ENCODE measurements at regions not wholly inside any gene's neighbourhood (a gene's known extent, or its start where the extent isn't known, plus 50 kb on each side); places are given as distances from the start of the nearest gene placed in this dataset.
"Not testable (repeated sequence)": the region's sequence is repeated elsewhere in the genome, so short reads cannot be mapped to it uniquely, and the experiment has no call there.

DNA sequence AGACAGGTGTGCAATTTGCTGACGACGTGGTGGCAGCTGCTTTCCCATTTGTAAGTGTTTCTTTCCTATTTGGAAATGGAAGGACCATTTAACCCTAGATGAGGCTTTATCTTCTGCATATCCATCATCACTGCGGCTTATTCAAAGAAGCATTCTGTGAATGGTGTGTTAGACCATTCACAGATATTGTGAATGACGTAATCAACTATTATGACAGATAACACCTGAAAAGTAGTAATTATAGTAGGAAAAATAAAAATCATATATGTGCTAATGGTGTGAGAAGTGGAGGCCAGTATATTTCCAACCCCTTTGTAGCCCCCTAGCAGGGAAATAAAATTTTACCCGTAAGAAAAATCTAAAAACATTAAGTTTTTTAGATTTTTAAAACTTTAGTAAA, 424.5 kb upstream of the CRIM1 start:
- no peak for DNase-seq

DNA sequence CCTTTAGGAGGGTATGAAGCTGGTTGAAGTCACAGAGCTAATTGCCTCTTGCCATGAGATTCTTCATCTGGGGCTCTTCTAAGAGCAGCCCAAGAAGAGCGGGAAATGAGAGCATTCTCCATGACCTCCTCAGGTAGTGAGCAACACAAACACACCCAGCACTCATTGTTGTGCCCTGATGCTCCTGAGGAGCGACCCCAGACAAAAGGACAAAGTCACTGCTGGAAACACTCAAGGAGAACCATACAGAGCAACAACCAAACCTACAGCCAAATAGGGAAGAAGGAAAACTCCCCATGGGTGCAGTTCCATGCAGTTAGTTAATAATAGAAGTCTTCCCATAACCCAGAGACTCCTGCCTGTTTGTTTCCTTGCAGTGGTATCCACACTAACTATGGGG, 426.0 kb upstream of the CRIM1 start:
- DNase-seq: no peak

DNA sequence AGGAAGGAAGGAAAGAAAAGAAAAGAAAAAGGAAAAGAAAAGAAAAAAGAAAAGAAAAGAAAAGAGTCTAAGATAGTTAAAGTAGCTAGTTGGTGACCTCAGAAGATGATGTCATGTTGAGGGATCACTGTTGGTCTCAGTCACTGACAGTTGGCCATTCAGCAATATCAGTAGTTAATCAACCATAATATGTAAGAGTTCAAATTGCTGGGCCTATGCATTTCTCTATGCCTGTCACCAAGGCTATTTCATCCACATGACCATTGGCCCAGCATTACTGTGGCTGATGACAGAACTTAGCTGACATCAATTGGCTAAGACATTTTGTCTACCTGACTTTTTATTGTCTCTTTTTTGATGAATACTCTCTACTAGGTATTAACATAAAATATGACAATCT, 435.5 kb upstream of the CRIM1 start:
- DNase-seq: no peak

DNA sequence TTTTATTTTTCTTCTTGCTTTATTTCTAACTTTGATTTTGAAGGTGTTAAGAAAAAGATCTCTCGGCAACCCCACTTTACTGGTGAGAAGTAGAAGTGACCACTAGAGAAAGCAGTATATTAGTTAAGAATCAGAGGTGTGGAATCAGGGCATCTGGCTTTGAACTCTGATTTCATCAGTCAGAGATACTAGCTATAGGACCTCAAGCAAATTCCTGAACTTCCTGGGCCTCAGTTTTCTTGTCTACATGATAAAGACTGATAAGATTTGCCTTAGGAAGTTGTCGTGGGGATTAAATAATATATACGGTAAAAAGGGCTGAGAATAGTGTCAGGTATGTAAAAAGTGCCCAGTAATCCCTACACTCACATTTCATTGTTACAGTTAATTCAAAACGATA, 440.3 kb upstream of the CRIM1 start:
- DNase-seq: no peak

DNA sequence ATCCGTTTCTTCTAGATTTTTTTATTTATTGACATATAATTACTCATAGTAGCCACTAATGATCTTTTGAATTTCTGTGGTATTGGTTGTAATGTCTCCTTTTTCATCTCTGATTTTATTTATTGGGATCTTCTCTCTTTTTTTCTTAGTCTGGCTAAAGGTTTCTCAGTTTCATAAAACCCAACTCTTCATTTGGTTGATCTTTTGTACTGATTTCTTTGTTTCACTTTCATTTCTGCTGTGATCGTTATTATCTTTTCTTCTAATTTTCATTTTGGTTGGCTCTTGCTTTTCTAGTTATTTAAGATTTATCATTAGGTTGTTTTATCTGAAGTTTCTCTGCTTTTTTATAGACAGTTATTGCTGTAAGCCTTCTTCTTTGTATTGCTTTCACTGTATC, 463.6 kb upstream of the CRIM1 start:
- no peak for DNase-seq

DNA sequence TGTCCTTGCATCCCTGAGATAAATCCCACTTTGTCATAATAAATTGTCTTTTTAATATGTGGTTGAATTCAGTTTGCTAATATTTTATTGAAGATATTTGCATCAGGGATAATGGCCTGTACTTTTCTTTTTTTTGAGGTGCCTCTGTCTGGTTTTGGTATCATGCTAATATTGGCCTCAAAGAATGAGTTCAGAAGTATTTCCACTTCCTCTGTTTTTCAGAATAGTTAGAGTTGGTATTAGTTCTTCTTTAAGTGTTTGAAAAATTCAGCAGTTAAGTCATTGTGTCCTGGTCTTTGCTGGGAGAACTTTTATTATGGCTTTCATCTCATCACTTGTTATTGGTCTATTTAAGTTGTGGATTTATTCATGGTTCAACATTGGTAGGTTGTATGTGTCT, 464.1 kb upstream of the CRIM1 start:
- DNase-seq: no peak

DNA sequence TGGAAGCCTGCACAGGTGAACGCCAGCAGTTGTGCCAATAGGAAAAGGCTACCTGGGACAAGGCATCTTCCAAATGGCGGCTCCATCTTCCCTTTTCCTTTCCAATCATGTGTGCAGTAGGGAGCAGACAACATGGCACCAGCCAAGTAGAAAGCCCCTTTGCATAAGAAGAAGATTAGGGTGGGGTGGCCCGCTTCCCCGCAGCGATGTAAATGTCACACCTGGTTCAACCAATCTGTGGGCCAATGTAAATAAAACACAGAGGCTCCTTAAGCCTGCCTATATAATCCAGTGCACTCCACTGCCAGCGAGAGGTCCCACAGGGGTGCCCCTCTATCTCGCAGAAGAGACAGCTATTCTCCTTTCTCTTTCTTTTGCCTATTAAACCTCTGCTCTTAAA, 468.4 kb upstream of the CRIM1 start:
- DNase-seq: no peak

DNA sequence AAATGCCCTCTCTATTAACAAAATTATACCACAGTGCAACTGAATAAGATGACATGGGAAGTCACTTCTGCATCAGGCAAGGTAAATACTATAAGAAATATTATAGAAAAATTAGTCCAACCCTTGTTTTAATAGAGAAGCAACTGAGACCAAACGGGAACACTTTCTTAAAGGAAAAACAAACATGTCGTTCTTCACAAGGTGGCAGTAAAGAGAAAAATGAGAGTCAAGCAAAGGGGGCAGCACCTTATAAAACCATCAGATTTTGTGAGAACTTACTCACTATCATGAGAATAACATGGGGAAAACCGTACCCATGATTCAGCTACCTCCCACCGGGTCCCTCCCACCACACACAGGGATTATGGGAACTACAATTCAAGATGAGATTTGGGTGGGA, 481.7 kb upstream of the CRIM1 start:
- no peak for DNase-seq

DNA sequence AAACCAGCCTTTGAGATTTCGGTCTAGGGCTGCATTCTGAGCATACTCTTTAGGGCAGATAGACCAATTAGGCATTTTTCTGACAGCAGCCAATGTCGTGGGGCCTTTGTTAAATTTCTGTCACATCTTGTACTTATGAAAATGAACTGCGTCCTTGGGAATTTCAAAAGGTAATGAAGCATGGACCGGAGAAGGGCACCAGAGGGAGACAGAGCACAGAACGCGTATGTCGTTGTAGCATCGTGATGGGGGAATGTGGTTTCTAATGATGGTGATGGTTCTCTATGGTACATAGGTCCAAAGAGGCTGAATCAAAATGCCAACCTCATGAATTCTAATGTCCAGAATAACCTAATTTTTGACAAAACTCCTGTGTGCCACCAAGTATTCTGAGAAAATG, 483.9 kb upstream of the CRIM1 start:
- DNase-seq: no peak

DNA sequence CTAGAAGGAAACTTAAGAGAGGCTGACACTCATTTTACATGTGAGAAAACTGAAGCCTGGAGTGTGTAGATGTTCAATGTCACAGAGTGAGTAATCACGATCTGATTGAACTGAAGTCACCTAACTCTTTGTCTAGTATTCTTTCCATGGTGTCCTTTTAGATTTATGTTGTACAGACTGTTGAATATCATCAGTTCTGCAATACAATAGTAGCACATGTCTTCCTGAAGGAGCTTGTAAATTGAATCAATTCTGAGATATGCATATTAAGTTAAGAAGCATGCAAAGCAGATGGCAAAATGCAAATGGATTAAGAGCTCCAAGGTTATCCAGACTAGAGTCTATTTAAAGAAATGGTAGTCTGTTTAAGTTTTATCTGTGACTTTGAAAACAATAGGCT, 484.9 kb upstream of the CRIM1 start:
- DNase-seq: no peak

DNA sequence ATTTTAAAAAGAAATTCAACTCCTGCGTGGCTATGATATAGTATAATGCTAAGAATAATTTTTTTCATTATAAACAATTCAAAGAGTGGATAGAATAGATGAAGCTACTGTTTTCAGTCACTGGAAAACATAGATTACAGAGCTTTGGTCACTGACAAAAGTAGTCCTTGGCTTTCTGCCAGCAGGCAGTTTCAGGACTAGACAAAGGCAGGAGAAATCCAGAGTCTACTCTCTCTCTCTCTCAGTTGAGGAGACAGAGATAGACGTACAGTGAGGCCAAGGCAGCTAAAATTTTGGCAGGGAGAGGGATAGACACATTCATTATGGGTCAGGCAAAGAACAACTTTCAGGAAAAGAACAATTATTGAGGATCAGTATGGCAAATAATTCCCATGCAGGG, 491.4 kb upstream of the CRIM1 start:
- no peak for DNase-seq

DNA sequence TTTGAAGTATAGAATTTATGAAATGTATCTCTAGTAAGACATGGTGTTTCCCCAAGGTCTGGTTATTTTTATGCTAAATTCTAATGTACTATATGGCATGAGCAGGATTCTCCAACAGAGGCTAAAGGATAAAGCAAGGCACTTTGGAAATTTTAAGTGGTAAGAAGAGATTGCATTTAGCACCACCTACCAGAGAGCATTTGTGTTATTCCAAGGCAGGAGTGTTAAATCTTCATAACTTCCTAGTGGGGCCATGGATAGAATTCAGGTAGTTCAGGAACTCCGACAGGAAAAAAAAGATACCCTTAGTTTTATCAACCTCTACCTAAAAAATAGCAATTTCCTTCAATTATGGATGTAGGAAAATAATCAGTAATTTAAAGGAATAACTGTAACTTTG, 497.4 kb upstream of the CRIM1 start:
- DNase-seq: no peak

DNA sequence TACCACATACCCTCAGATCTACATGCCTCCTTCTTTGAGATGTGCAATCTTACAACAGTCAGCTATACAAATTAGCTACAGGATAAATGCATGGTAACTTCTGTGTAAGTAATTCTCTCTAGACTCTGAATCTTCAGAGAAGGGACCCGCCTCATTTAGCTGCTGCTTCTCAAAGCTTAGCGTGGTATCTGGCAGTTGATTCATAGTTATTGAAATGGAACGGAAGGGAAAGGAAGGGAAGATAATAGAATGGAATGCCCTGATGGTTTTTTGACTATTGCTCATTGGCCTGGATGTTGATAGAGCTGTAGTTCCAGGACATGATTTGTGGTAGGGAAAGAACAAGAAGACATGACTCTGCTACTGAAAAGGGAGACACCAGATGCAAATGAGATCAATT, 498.1 kb upstream of the CRIM1 start:
- DNase-seq: no peak

DNA sequence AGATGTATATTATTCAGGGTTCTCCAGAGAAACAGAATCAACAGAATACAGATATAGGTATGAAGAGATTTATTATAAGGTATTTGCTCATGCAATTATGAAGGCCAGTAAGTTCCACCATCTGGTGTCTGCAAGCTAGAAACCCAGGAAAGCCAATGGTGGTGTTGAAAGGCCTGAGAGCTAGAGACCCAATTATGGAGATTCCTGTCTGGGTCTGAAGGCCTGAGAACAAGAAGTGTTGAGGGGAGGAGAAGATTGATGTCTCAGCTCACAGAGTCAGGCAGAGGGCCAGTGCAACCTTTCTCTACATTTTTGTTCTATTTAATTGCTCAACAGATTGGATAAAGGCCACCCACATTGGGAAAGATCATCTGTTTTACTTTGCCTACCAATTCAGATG, 524.2 kb upstream of the CRIM1 start:
- no peak for DNase-seq

DNA sequence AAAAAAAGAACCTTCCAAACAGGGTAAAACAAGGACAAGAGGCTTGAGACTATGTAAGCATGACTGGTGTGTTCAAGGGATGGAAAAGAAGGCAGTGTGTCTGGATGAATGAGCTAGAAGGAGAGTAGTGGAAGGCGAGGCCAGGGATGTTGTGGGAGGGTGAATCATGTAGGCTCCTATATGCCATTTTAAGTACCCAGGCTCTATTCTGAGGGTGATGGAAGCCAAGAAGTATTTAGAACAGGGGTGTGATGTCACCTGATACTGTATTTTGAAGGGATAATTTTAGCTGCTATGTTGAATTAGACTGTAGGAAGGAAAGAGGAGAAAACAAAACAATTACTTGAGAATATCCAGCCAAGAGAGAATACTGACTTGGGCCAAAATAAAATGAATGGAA, 524.7 kb upstream of the CRIM1 start:
- no peak for DNase-seq

DNA sequence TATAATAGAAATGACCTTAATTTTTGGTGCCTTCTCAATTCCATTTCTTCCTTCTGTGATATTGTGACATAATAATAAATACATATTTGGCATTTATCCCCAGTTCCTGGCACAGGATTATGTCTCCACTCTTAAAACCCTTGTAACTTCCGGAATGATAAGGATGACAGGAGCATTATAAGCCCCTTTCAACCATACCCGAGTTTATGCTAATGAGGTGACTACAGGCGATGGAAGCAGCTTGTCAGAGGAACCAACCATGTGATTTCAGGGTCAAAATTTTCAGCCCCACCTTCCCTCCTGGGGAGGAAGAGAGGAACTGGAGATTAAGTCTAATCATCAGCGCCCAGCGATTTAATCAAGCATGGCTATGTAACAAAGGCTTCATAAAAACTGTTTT, 528.5 kb upstream of the CRIM1 start:
- DNase-seq: no peak

DNA sequence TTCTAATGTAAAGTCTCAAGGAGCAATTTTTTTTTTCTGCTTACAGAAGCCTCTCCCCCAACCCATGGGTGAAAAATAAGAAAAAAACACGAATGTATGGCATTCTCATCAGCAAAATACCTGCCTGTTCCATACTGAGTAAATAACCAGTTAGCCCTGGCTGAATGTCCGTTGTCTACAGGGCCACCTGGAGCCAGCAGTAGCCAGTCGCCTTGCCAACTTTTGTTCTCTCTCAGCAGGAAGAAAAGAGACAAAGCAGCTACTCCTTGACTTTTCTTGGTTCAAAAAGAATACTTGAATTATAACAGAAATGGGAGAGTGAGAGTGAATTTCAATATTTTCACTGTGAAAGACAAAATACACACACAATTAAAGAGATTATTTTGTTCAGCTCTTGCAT, 532.9 kb upstream of the CRIM1 start:
- DNase-seq: no peak

DNA sequence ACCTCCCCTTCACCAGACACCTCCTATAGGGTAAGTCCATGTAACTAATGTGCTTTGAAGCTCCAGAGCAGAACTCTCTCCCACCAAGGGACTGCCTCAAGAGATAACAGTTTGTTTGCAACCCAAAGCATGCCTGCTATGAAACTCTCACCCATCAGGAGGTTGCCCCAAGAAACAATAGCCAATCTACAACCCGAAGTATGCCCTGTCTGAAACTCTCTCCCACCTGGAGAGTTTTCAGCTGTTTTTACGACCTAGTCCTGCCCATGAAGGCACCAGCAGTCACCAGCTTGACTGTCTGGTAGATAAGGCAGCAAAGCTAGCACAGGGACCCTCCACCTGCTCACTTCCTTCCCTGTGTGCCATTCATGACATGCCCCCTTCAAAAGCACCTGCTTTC, 533.9 kb upstream of the CRIM1 start:
- DNase-seq: no peak

DNA sequence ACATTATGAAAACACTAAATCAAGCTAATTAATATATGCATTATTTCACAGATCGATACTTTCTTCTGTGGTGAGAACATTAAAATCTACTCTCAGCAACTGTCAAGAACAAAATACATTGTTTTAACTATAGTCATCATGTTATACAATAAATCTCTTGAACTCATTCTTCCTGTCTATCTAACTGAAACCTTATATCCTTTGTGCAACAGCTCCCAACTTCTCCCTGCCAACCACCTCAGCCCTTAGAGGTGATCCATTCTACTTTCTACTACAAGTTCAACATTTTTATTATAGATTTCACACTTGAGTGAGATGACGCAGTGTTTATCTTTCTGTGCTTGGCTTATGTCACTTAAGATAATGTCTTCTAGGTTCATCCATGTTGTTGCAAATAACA, 535.2 kb upstream of the CRIM1 start:
- DNase-seq: no peak

DNA sequence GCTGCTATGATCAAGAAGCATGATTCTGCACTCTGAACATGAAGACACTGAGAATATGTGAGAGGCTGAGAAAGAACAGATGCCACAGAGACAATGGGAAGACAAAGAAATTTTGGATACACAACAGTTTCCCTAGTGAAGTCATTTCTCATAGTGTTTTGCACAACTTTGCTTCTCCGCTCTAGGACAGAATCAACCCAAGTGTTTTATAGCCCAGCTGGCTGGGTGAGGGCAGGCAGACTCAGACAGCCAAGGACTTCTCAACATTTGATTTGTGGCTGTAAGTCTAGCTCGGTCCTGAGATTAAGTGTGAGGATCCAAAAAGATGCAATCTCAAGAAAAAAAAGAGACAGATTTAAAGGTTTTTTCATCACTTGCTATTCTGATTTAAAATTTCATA, 536.5 kb upstream of the CRIM1 start:
- DNase-seq: no peak

DNA sequence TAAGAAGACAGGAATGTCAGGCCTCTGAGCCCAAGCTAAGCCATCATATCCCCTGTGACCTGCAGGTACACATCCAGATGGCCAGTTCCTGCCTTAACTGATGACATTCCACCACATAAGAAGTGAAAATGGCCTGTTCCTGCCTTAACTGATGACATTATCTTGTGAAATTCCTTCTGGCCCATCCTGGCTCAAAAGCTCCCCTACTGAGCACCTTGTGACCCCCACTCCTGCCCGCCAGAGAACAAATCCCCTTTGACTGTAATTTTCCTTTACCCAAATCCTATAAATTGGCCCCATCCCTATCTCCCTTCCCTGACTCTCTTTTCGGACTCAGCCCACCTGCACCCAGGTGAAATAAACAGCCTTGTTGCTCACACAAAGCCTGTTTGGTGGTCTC, 537.2 kb upstream of the CRIM1 start:
- DNase-seq: not testable (repeated sequence)

DNA sequence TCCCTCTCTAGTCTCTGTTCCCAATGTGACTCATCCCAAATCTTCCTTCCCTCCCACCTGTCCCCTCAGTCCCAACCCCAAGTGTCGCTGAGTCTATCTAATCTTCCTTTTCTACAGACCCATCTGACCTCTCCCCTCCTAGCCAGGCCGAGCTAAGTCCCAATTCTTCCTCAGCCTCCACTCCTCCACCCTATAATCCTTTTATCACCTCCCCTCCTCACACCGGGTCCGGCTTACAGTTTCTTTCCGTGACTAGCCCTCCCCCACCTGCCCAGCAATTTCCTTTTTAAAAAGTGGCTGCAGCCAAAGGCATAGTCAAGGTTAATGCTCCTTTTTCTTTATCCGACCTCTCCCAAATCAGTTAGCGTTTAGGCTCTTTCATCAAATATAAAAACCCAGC, 541.0 kb upstream of the CRIM1 start:
- not testable (repeated sequence) for DNase-seq

DNA sequence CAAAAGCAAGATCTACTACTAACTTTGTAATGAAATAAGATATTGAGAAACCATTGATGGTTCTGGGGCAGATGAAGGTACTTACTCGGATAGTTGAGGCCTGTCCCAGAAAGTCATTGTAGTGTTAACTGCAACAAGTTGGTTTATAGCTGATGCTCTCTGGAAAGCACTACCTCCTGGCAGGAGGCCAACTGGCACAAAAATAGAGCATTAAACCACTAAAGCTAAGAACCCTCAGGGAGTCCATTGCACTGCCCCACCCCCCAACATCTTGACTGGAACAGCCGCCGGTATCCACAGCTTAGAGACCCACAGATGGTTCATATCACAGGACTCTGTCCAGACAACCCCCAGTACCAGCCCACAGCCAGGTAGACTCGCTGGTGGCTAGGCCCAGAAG, 552.5 kb upstream of the CRIM1 start:
- DNase-seq: no peak

DNA sequence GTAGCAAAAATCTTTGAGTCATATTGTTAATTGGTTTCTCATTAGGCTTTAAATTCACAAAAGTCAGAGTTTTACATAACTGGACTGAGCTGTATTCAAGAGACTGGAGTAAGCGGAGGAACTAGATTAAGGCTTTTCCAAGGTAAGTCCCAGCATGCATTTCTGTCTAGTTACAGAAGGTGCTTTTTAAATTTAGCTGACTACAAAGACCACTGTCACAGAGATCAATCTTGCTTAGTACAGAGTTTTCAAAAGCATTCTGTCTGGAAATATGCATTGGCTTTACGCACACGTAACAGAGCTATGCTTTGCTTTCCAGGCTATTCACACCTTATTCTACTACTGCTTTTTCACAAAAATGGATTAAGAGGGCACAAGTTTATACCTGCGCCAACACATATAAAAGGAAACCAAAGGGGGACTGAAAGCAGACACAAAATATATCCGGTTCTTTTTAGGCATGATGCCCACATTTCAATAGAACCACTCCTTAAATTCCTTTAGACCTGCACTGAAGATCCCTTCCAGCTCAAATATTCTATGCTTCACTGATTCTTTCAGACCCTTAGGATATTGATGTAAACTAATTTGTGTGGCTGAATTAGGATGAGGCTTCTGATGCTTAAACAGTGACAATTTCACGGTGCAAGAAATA, 560.7 kb upstream of the CRIM1 start:
- no peak for DNase-seq

DNA sequence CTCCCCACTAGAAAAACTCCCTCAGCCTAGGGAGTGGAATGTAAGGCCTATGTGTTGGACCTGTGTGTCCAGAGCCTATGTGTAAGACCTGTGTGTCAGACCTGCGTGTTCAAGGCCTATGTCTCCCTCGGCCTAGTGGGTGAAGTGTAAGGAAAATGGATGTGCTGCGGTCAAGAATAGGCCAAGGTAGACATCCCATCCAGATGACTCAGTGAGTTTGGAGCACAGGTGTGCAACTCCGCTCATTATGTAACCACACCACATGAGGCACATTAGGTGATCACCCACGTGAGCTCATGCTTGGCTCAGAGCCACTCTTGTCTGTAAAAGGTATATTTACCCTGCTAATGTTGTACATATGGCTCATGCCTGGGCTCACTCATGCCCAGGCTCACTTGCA, 565.3 kb upstream of the CRIM1 start:
- no peak for DNase-seq

DNA sequence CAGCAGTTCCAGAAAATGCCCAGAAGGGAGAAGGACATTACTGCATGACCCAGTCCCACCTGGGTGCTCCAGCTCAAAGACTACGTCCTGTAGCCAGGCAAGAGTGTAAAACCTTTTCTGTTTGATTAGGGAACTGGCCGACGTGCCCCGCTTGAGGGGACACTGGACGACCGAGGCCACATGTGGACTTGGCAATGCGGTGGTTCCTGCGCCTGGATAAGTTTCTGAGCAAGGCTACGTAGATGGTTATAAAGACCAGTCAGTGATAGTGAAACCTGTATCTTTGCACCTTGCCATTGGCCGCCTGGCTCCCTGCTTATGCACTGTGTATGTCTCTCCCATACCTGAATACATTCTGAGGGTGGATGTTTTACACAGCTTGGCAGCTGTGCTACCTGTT, 567.0 kb upstream of the CRIM1 start:
- DNase-seq: no peak

Measured in stimulated activated CD4-positive, alpha-beta T cell treated with anti-CD3 and anti-CD28 coated beads, Interleukin-4, amount 100 ng/mL, for 4 hours (primary cell).